ENCODE measurements at regions not wholly inside any gene's neighbourhood (a gene's known extent, or its start where the extent isn't known, plus 50 kb on each side); places are given as distances from the start of the nearest gene placed in this dataset.

- in situ Hi-C loops (cut with MboI) = no loop called here
- Histone ChIP-seq H2AFZ (ENCODE audit: control insufficient read depth, low read depth, low read length) (no peak overlapping the region), H3K27me3 (replicated peaks in 1 of 2; ENCODE audit: control insufficient read depth in 2 of 2, insufficient read depth in 2 of 2, low read length in 1 of 2) (no peaks in the 10 kb centered on the region), H3K36me3 (ENCODE audit: control insufficient read depth in 2 of 2, insufficient read depth in 2 of 2, low read length in 1 of 2) (no peaks in the 10 kb centered on the region), H3K27ac (ENCODE audit: control insufficient read depth, insufficient read depth) (no peak overlapping the region), H3K79me2 (ENCODE audit: control insufficient read depth, insufficient read depth, low read length) (no peaks in the 10 kb centered on the region), H3K9ac (ENCODE audit: control insufficient read depth, insufficient read depth, low read length) (no peak overlapping the region), H3K4me2 (ENCODE audit: control insufficient read depth, insufficient read depth) (no peak overlapping the region), H3K9me3 (replicated peaks; ENCODE audit: control insufficient read depth, insufficient read depth, low read length) (no peaks in the 10 kb centered on the region), H3K4me3 (no peak overlapping the region), H4K20me1 (ENCODE audit: control insufficient read depth, insufficient read depth) (no peaks in the 10 kb centered on the region), H3K4me1 (ENCODE audit: control insufficient read depth, insufficient read depth, low read length) (no peaks in the 10 kb centered on the region)
- POLR2A ChIA-PET = no interaction called here
- no peak for DNase-seq (ENCODE audit: low read depth, low spot score)
- RAD21 ChIA-PET (ENCODE audit: unreplicated experiment) = no interaction called here
- WGBS (ENCODE audit: insufficient coverage, insufficient replicate concordance, low lambda C conversion rate, missing lambda C conversion rate) = 78% methylated on average over 7 of the region's 7 CpGs
- CTCF ChIA-PET = no interaction called here
- SMC1A ChIA-PET (ENCODE audit: uncharacterized antibody, unreplicated experiment) = no interaction called here
- TF ChIP-seq GABPA (IDR thresholded peaks at IDR 0.05; ENCODE audit: low read depth) (no peak), BHLHE40 (IDR thresholded peaks at IDR 0.05; ENCODE audit: borderline replicate concordance in 1 of 2, low read depth in 2 of 2, low read length in 1 of 2) (no peak), POLR2AphosphoS5 (IDR thresholded peaks at IDR 0.05; ENCODE audit: low read length) (no peak), IRF5 (IDR thresholded peaks at IDR 0.05; ENCODE audit: borderline replicate concordance) (no peak), SIX5 (IDR thresholded peaks at IDR 0.05; ENCODE audit: low read depth, low read length, severe bottlenecking) (no peak), SKIL (IDR thresholded peaks at IDR 0.05; ENCODE audit: low read depth, poor library complexity, severe bottlenecking) (no peak), E4F1 (IDR thresholded peaks at IDR 0.05; ENCODE audit: borderline replicate concordance, partially characterized antibody) (no peak), SPI1 (IDR thresholded peaks at IDR 0.05; ENCODE audit: borderline replicate concordance, insufficient read depth, low read depth, low read length) (no peak), PML (IDR thresholded peaks at IDR 0.05; ENCODE audit: low read length) (no peak), RAD21 (IDR thresholded peaks at IDR 0.05; ENCODE audit: insufficient read depth, low read depth, low read length) (no peak)
- TF ChIP-seq, protein P1, sequence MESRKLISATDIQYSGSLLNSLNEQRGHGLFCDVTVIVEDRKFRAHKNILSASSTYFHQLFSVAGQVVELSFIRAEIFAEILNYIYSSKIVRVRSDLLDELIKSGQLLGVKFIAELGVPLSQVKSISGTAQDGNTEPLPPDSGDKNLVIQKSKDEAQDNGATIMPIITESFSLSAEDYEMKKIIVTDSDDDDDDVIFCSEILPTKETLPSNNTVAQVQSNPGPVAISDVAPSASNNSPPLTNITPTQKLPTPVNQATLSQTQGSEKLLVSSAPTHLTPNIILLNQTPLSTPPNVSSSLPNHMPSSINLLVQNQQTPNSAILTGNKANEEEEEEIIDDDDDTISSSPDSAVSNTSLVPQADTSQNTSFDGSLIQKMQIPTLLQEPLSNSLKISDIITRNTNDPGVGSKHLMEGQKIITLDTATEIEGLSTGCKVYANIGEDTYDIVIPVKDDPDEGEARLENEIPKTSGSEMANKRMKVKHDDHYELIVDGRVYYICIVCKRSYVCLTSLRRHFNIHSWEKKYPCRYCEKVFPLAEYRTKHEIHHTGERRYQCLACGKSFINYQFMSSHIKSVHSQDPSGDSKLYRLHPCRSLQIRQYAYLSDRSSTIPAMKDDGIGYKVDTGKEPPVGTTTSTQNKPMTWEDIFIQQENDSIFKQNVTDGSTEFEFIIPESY (IDR thresholded peaks at IDR 0.05) = no peak
- no peak for FAIRE-seq
- no TSS peak for BruUV-seq (replicated peaks)
- ATAC-seq = no peak
- intact Hi-C loops (cut with micrococcal nuclease; ENCODE audit: unreplicated experiment) = no loop called here
Measured at GRCh38 chr16:59878999-59879398, 1144.9 kb upstream of the GOT2 start.
